GM18858 (cell line): ENCODE measurements at regions not wholly inside any gene's neighbourhood (a gene's known extent, or its start where the extent isn't known, plus 50 kb on each side); places are given as distances from the start of the nearest gene placed in this dataset.

Source experiments
- ATAC-seq: cut with Tn5 transposase; IDR thresholded peaks from one replicate; pipeline ENCODE4 v1.9.1; 2021; ENCODE audit not compliant: unreplicated experiment

GRCh38 chr4:100086766-100087431 is 103.4 kb downstream of the DDIT4L start:
- ATAC-seq: no peak

GRCh38 chr4:100084892-100085291 is 105.4 kb downstream of the DDIT4L start:
- no peak for ATAC-seq

GRCh38 chr4:100083289-100083688 is 107.0 kb downstream of the DDIT4L start:
- peak; percentile 29 for ATAC-seq

GRCh38 chr4:100082852-100083251 is 107.4 kb downstream of the DDIT4L start:
- ATAC-seq: peak; percentile 44

GRCh38 chr4:100081491-100081890 is 108.8 kb downstream of the DDIT4L start:
- ATAC-seq: no peak

GRCh38 chr4:100079264-100079663 is 111.0 kb downstream of the DDIT4L start:
- no peak for ATAC-seq

GRCh38 chr4:100076753-100077152 is 113.5 kb downstream of the DDIT4L start:
- no peak for ATAC-seq

- no peak for ATAC-seq
Observed at GRCh38 chr4:100075486-100076270, 114.6 kb downstream of the DDIT4L start.

GRCh38 chr4:100075056-100075455 is 115.2 kb downstream of the DDIT4L start:
- no peak for ATAC-seq

GRCh38 chr4:100071506-100071905 is 118.8 kb downstream of the DDIT4L start:
- ATAC-seq: no peak

GRCh38 chr4:100070868-100071267 is 119.4 kb downstream of the DDIT4L start:
- no peak for ATAC-seq

- ATAC-seq: no peak
Observed at GRCh38 chr4:100069207-100069606, 119.1 kb upstream of the H2AZ1 start.

- ATAC-seq: no peak
Observed at GRCh38 chr4:100067255-100067654, 117.2 kb upstream of the H2AZ1 start.

GRCh38 chr4:100063355-100063754 is 113.3 kb upstream of the H2AZ1 start:
- ATAC-seq: no peak

- no peak for ATAC-seq
Observed at GRCh38 chr4:100062921-100063320, 112.8 kb upstream of the H2AZ1 start.

- no peak for ATAC-seq
Observed at GRCh38 chr4:100061835-100062234, 111.8 kb upstream of the H2AZ1 start.

GRCh38 chr4:100060765-100061416 is 110.8 kb upstream of the H2AZ1 start:
- peak; percentile 71 for ATAC-seq

GRCh38 chr4:100059467-100059866 is 109.4 kb upstream of the H2AZ1 start:
- no peak for ATAC-seq

- no peak for ATAC-seq
Observed at GRCh38 chr4:100056701-100057100, 106.6 kb upstream of the H2AZ1 start.

GRCh38 chr4:100054071-100054470 is 104.0 kb upstream of the H2AZ1 start:
- ATAC-seq: no peak

- no peak for ATAC-seq
Observed at GRCh38 chr4:100049872-100050271, 99.8 kb upstream of the H2AZ1 start.

GRCh38 chr4:100042711-100043110 is 92.6 kb upstream of the H2AZ1 start:
- no peak for ATAC-seq
